ENCODE measurements at regions not wholly inside any gene's neighbourhood (a gene's known extent, or its start where the extent isn't known, plus 50 kb on each side); places are given as distances from the start of the nearest gene placed in this dataset.

- no peak for DNase-seq (ENCODE audit: low read depth in 1 of 2, low spot score in 1 of 2)
- H3K4me3 ChIP-seq (replicated peaks; ENCODE audit: insufficient read depth, low read length), result no peak overlapping the region
- H3K27ac ChIP-seq (replicated peaks), result no peak overlapping the region
- TF ChIP-seq GABPA (IDR thresholded peaks at IDR 0.05; ENCODE audit: low read depth) (no peak), POLR2AphosphoS5 (IDR thresholded peaks at IDR 0.05; ENCODE audit: low read depth) (no peak), SPI1 (IDR thresholded peaks at IDR 0.05; ENCODE audit: borderline replicate concordance, low read depth) (no peak), CTCF (IDR thresholded peaks at IDR 0.05; ENCODE audit: insufficient read depth, low read length) (no peak), REST (IDR thresholded peaks at IDR 0.05; ENCODE audit: insufficient replicate concordance, low read depth) (no peak)
- no peaks in the 10 kb centered on the region for H3K27me3 ChIP-seq (ENCODE audit: insufficient read depth, poor library complexity, severe bottlenecking)
Observed at GRCh38 chr2:72011370-72011689, 136.3 kb downstream of the CYP26B1 start.

GRCh38 chr2:72010647-72011369 is 136.9 kb downstream of the CYP26B1 start:
- no peak for TF ChIP-seq POLR2AphosphoS5 (IDR thresholded peaks at IDR 0.05; ENCODE audit: low read depth)
- no peak for TF ChIP-seq SPI1 (IDR thresholded peaks at IDR 0.05; ENCODE audit: borderline replicate concordance, low read depth)
- TF ChIP-seq REST (IDR thresholded peaks at IDR 0.05; ENCODE audit: insufficient replicate concordance, low read depth), result no peak
- no peak for TF ChIP-seq GABPA (IDR thresholded peaks at IDR 0.05; ENCODE audit: low read depth)
- no peaks in the 10 kb centered on the region for H3K27me3 ChIP-seq (ENCODE audit: insufficient read depth, poor library complexity, severe bottlenecking)
- DNase-seq (ENCODE audit: low read depth in 1 of 2, low spot score in 1 of 2), result no peak
- no peak overlapping the region for H3K27ac ChIP-seq (replicated peaks)
- H3K4me3 ChIP-seq (replicated peaks; ENCODE audit: insufficient read depth, low read length), result no peak overlapping the region

GRCh38 chr2:72008608-72009007 is 139.1 kb downstream of the CYP26B1 start:
- DNase-seq (ENCODE audit: low read depth in 1 of 2, low spot score in 1 of 2), result no peak
- TF ChIP-seq CTCF (IDR thresholded peaks at IDR 0.05; ENCODE audit: insufficient read depth, low read length) (no peak), SPI1 (IDR thresholded peaks at IDR 0.05; ENCODE audit: borderline replicate concordance, low read depth) (no peak), POLR2AphosphoS5 (IDR thresholded peaks at IDR 0.05; ENCODE audit: low read depth) (no peak), REST (IDR thresholded peaks at IDR 0.05; ENCODE audit: insufficient replicate concordance, low read depth) (no peak), GABPA (IDR thresholded peaks at IDR 0.05; ENCODE audit: low read depth) (no peak)

More at GRCh38 chr2:72008608-72009007, 139.1 kb downstream of the CYP26B1 start:
- Histone ChIP-seq H3K27me3 (ENCODE audit: insufficient read depth, poor library complexity, severe bottlenecking) (no peaks in the 10 kb centered on the region), H3K27ac (replicated peaks) (no peak overlapping the region), H3K4me3 (replicated peaks; ENCODE audit: insufficient read depth, low read length) (no peak overlapping the region)

All from HL-60 (cell line).